HepG2 (cell line): ENCODE measurements at regions not wholly inside any gene's neighbourhood (a gene's known extent, or its start where the extent isn't known, plus 50 kb on each side); places are given as distances from the start of the nearest gene placed in this dataset.

Source experiments
- ATAC-seq: fragments of 200-7000 bp; cut with Tn5 transposase; 3 replicates; pipeline ENCODE4 v1.9.1; 2020; ENCODE audit warnings: mild to moderate bottlenecking, moderate library complexity
- BruUV-seq: library from RNA; stranded (reverse); fragments of 400-500 nt; replicated peaks from 2 replicates; lab custom pipeline; 2021; lab: Mats Ljungman, UMichigan
- CTCF ChIA-PET: fragments of 300-600 bp; formaldehyde crosslinking; extraction: SDS; loops from one replicate; lab custom pipeline; 2021; ENCODE audit warnings: low total read pairs, inconsistent platforms, low intra/inter-chr PET ratio; lab: Yijun Ruan, JAX
- POLR2A ChIA-PET: fragments of 350-600 bp; sonication (Branson Sonifier 250); formaldehyde crosslinking; loops from one replicate; lab custom pipeline; 2020; ENCODE audit warnings: antibody characterized with exemption, inconsistent platforms; lab: Yijun Ruan, JAX
- DNase-seq: peaks from one replicate; pipeline ENCODE4 v3.0.0-alpha.2; 2015; ENCODE audit warnings: low spot score
- FAIRE-seq: peaks from 3 replicates; lab custom pipeline; 2011; peaks lifted over from hg19 to GRCh38; lab: Jason Lieb, UNC
- H2AFZ ChIP-seq: one replicate; pipeline ENCODE4 v1.6.1; 2011; ENCODE audit warnings: low read length, inconsistent platforms
- H3K27ac ChIP-seq: fragments of 300-600 bp; 3 replicates; pipeline ENCODE4 v1.8.0; 2011; ENCODE audit warnings: mixed run types, mild to moderate bottlenecking, mixed read lengths, low read length, inconsistent platforms; ENCODE audit not compliant: insufficient read depth; ENCODE audit errors: extremely low read length
- H3K27me3 ChIP-seq, 2 experiments: fragments of 200-600 bp in 1 of 2; 2 replicates in 1 of 2; 3 replicates in 1 of 2; pipeline versions ENCODE4 v1.6.0 to v1.8.0; 2011; ENCODE audit warnings: low read length in 2 of 2, mild to moderate bottlenecking in 2 of 2, moderate library complexity in 2 of 2, inconsistent platforms in 1 of 2; ENCODE audit not compliant: insufficient read depth in 2 of 2, control insufficient read depth in 1 of 2
- H3K36me3 ChIP-seq, 2 experiments: fragments of 200-600 bp in 1 of 2; replicated peaks in 1 of 2; 2 replicates in 1 of 2; 3 replicates in 1 of 2; pipeline versions ENCODE4 v1.5.1 to v1.8.0; 2011; ENCODE audit warnings: low read length in 2 of 2, inconsistent platforms in 1 of 2; ENCODE audit not compliant: insufficient read depth in 2 of 2, control insufficient read depth in 1 of 2
- H3K4me1 ChIP-seq: 2 replicates; pipeline ENCODE4 v1.5.1; 2012; ENCODE audit warnings: low read length, inconsistent platforms; ENCODE audit not compliant: insufficient read depth
- H3K4me2 ChIP-seq: 2 replicates; pipeline ENCODE4 v1.6.0; 2011; ENCODE audit warnings: low read depth, low read length, inconsistent platforms
- H3K4me3 ChIP-seq, 3 experiments: fragments of 200-600 bp in 1 of 3; sonication (generic), shearing (Covaris generic) in 1 of 3; replicated peaks in 1 of 3; 2 replicates each; pipeline ENCODE4 v1.5.1; 2011 to 2016; ENCODE audit warnings: low read length in 3 of 3, inconsistent platforms in 2 of 3, low read depth in 2 of 3, mild to moderate bottlenecking in 2 of 3, control low read depth in 1 of 3, mixed read lengths in 1 of 3; ENCODE audit not compliant: insufficient read depth in 1 of 3
- H3K79me2 ChIP-seq: one replicate; pipeline ENCODE4 v1.6.1; 2011; ENCODE audit warnings: low read length, inconsistent platforms; ENCODE audit not compliant: insufficient read depth
- H3K9ac ChIP-seq: 2 replicates; pipeline ENCODE4 v1.6.0; 2011; ENCODE audit warnings: mild to moderate bottlenecking, low read depth, low read length, inconsistent platforms; ENCODE audit not compliant: insufficient read depth
- H3K9me3 ChIP-seq: 2 replicates; pipeline ENCODE4 v1.5.1; 2012; ENCODE audit warnings: mild to moderate bottlenecking, low read length
- H4K20me1 ChIP-seq: 2 replicates; pipeline ENCODE4 v1.6.0; 2011; ENCODE audit warnings: inconsistent platforms, mild to moderate bottlenecking, low read length, moderate library complexity; ENCODE audit not compliant: insufficient read depth
- CEBPG ChIP-seq: IDR thresholded peaks from 2 replicates; pipeline ENCODE4 v1.6.1; 2016
- ISX ChIP-seq: sonication (generic); formaldehyde crosslinking; conservative IDR thresholded peaks from 2 replicates; pipeline ENCODE4 v1.5.0; 2020; ENCODE audit warnings: missing genetic modification reagents
- ONECUT2 ChIP-seq: sonication (generic); formaldehyde crosslinking; IDR thresholded peaks from 2 replicates; pipeline ENCODE4 v1.4.0; 2020; ENCODE audit warnings: missing genetic modification reagents
- SOX6 ChIP-seq, 2 experiments: fragments of 450-650 bp in 1 of 2; sonication (generic) in 1 of 2; formaldehyde crosslinking in 1 of 2; IDR thresholded peaks; 2 replicates each; pipeline versions ENCODE4 v1.4.0 to v1.6.1; 2017 to 2020; ENCODE audit warnings: antibody characterized with exemption in 1 of 2, mild to moderate bottlenecking in 1 of 2, missing genetic modification reagents in 1 of 2
- TCF12 ChIP-seq, 2 experiments: fragments of 450-650 bp in 1 of 2; sonication (generic) in 1 of 2; formaldehyde crosslinking in 1 of 2; IDR thresholded peaks; 2 replicates each; pipeline versions ENCODE4 v1.6.1 to v1.8.0; 2017 to 2022; ENCODE audit warnings: antibody characterized with exemption in 1 of 2, mild to moderate bottlenecking in 1 of 2, missing genetic modification reagents in 1 of 2, moderate library complexity in 1 of 2
- ZBTB49 ChIP-seq: sonication (generic); formaldehyde crosslinking; IDR thresholded peaks from 2 replicates; pipeline ENCODE4 v1.4.0; 2020; ENCODE audit warnings: missing genetic modification reagents, borderline replicate concordance
- ZFAT ChIP-seq: sonication (generic); formaldehyde crosslinking; conservative IDR thresholded peaks from 2 replicates; pipeline ENCODE4 v1.8.1; 2023; ENCODE audit warnings: missing genetic modification reagents, inconsistent platforms
- ZKSCAN8 ChIP-seq: IDR thresholded peaks from 2 replicates; pipeline ENCODE4 v1.6.1; 2016; ENCODE audit warnings: borderline replicate concordance, missing genetic modification reagents, missing compliant biosample characterization
- WGBS: methylation state at CpG from one replicate; pipeline ENCODE4 v1.1.6; 2017; ENCODE audit warnings: low lambda C conversion rate; 5-methylcytosine and 5-hydroxymethylcytosine counted together
- in situ Hi-C: cut with HindIII; loops from 2 replicates; pipeline ENCODE4 v1.10.0; 2017; ENCODE audit warnings: low pct_unique_long_range_greater_than_20kb; ENCODE audit not compliant: extremely low pct_ligation_motif_present
- intact Hi-C: fragments of 100-400 bp; cut with micrococcal nuclease; formaldehyde crosslinking; loops from one replicate; pipeline ENCODE4 v1.10.0; 2022; ENCODE audit not compliant: unreplicated experiment

- 21% methylated on average over 17 of the region's 18 CpGs for WGBS
Observed at GRCh38 chr2:237264480-237265219, 149.3 kb downstream of the COL6A3 start.

More at GRCh38 chr2:237264480-237265219, 149.3 kb downstream of the COL6A3 start:
- no peaks in the 10 kb centered on the region for H3K4me1 ChIP-seq
- intact Hi-C loops (no loop called here), in situ Hi-C loops (no loop called here)
- DNase-seq (no peak), ATAC-seq (no peak), FAIRE-seq (no peak)
- CTCF ChIA-PET = no interaction called here
- no peaks in the 10 kb centered on the region for H3K36me3 ChIP-seq
- no peaks in the 10 kb centered on the region for H3K9me3 ChIP-seq
- peaks cover 5 to 26% of the 10 kb centered on the region in 2 experiments; a peak in 3 of 5 replicates for H3K27me3 ChIP-seq
- no peaks in the 10 kb centered on the region for H3K79me2 ChIP-seq
- H2AFZ ChIP-seq = no peak overlapping the region
- H3K4me3 ChIP-seq = no peak overlapping the region
- POLR2A ChIA-PET = no interaction called here
- no peak overlapping the region for H3K9ac ChIP-seq
- H3K27ac ChIP-seq = no peak overlapping the region
- no TSS peak for BruUV-seq
- no peaks in the 10 kb centered on the region for H4K20me1 ChIP-seq
- no peak overlapping the region for H3K4me2 ChIP-seq
- TF ChIP-seq ONECUT2 (CRISPR knock-in tag) = no peak
- no peak for TF ChIP-seq ISX (CRISPR knock-in tag)
- TF ChIP-seq TCF12 (IDR thresholded peaks at IDR 0.05) = no peak
- TF ChIP-seq TCF12 (CRISPR knock-in tag; IDR thresholded peaks at IDR 0.05) = no peak
- TF ChIP-seq ZFAT (CRISPR knock-in tag) = no peak
- no peak for TF ChIP-seq ZBTB49
- no peak for TF ChIP-seq CEBPG (CRISPR knock-in tag)
- TF ChIP-seq SOX6 (IDR thresholded peaks at IDR 0.05) = no peak
- TF ChIP-seq SOX6 (CRISPR knock-in tag; IDR thresholded peaks at IDR 0.05) = no peak
- no peak for TF ChIP-seq ZKSCAN8 (CRISPR knock-in tag)
- TF ChIP-seq, all 625 proteins: peak for 0
